Neural cell (in vitro differentiated cells): ENCODE measurements at regions not wholly inside any gene's neighbourhood (a gene's known extent, or its start where the extent isn't known, plus 50 kb on each side); places are given as distances from the start of the nearest gene placed in this dataset.

Experiments used
- CTCF ChIP-seq: fragments of 450-650 bp; IDR thresholded peaks from 2 replicates; pipeline ENCODE4 v1.5.1; 2014; ENCODE audit warnings: antibody characterized with exemption, mild to moderate bottlenecking, moderate library complexity; ENCODE audit not compliant: poor library complexity, severe bottlenecking
- EP300 ChIP-seq: fragments of 450-650 bp; conservative IDR thresholded peaks from 2 replicates; pipeline ENCODE4 v1.6.1; 2014; ENCODE audit warnings: antibody characterized with exemption, mild to moderate bottlenecking, moderate library complexity; ENCODE audit not compliant: poor library complexity, severe bottlenecking
- EZH2 ChIP-seq: fragments of 200-600, 300-800 bp; shearing (Covaris generic), sonication (generic); IDR thresholded peaks from 2 replicates; pipeline ENCODE4 v1.6.1; 2014; ENCODE audit warnings: antibody characterized with exemption, low read length, borderline replicate concordance, mild to moderate bottlenecking; ENCODE audit not compliant: insufficient read depth, poor library complexity, severe bottlenecking
- MXI1 ChIP-seq: fragments of 450-650 bp; conservative IDR thresholded peaks from 2 replicates; pipeline ENCODE4 v1.6.1; 2014; ENCODE audit warnings: antibody characterized with exemption, mild to moderate bottlenecking; ENCODE audit not compliant: poor library complexity, severe bottlenecking
- POLR2AphosphoS5 ChIP-seq: IDR thresholded peaks from 2 replicates; pipeline ENCODE4 v1.6.1; 2012
- RAD21 ChIP-seq: fragments of 450-650 bp; conservative IDR thresholded peaks from 2 replicates; pipeline ENCODE4 v1.6.1; 2014; ENCODE audit warnings: antibody characterized with exemption, mild to moderate bottlenecking, moderate library complexity

DNA sequence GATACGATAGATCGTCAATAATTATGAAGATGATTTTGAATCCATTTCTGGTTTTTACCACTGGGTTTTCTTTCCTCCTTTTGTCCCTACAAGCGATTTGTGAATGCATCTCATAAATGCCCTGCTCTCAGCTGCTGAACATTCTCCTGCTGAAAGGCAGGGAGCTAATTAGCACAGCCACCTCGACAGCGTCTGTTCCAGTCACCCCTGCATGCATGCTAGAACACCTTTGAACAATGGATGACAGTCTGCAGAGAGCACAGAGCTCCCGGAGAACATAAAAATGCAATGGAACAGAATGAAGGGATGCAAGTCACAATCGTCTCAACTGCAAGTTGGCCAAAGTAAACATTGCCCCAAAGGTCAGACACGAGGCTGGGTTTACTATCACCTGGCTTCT is 105.8 kb downstream of the SLC35B3 start:
- TF ChIP-seq RAD21, result no peak
- TF ChIP-seq CTCF, result no peak
- no peak for TF ChIP-seq POLR2AphosphoS5
- no peak for TF ChIP-seq EZH2
- TF ChIP-seq MXI1, result no peak
- no peak for TF ChIP-seq EP300
